MM.1S (cell line): ENCODE measurements at regions not wholly inside any gene's neighbourhood (a gene's known extent, or its start where the extent isn't known, plus 50 kb on each side); places are given as distances from the start of the nearest gene placed in this dataset.
"Not testable (repeated sequence)": the region's sequence is repeated elsewhere in the genome, so short reads cannot be mapped to it uniquely, and the experiment has no call there.

Source experiments
- DNase-seq: peaks from one replicate; pipeline ENCODE4 v3.0.0-alpha.2; 2015
- H2AFZ ChIP-seq: fragments of 300-600 bp; sonication (generic); 2 replicates; pipeline ENCODE4 v1.6.0; 2016; ENCODE audit warnings: antibody characterized with exemption, low read length
- H3F3A ChIP-seq: fragments of 300-600 bp; sonication (generic); 2 replicates; pipeline ENCODE4 v1.6.1; 2016; ENCODE audit warnings: mild to moderate bottlenecking, antibody characterized with exemption, low read length, moderate library complexity, mixed read lengths; ENCODE audit not compliant: insufficient read depth
- H3K27ac ChIP-seq: fragments of 300-600 bp; sonication (generic); 2 replicates; pipeline ENCODE4 v1.5.1; 2016; ENCODE audit warnings: mild to moderate bottlenecking, low read length
- H3K27me3 ChIP-seq: fragments of 300-600 bp; sonication (generic); replicated peaks from 2 replicates; pipeline ENCODE4 v1.6.0; 2016; ENCODE audit warnings: low read length; ENCODE audit not compliant: insufficient read depth
- H3K36me3 ChIP-seq: fragments of 300-600 bp; sonication (generic); replicated peaks from 2 replicates; pipeline ENCODE4 v1.6.1; 2016; ENCODE audit warnings: mild to moderate bottlenecking, low read length, mixed read lengths; ENCODE audit not compliant: insufficient read depth
- H3K4me1 ChIP-seq: fragments of 300-600 bp; sonication (generic); 2 replicates; pipeline ENCODE4 v1.6.1; 2016; ENCODE audit warnings: low read length, mixed read lengths
- H3K4me2 ChIP-seq: fragments of 300-600 bp; sonication (generic); 2 replicates; pipeline ENCODE4 v1.6.0; 2016; ENCODE audit warnings: low read depth, low read length
- H3K4me3 ChIP-seq: fragments of 300-600 bp; sonication (generic); 2 replicates; pipeline ENCODE4 v1.5.1; 2016; ENCODE audit warnings: low read length, mixed read lengths
- H3K79me2 ChIP-seq: fragments of 300-600 bp; sonication (generic); 2 replicates; pipeline ENCODE4 v1.6.1; 2016; ENCODE audit warnings: mixed run types, low read length, mixed read lengths
- H3K9ac ChIP-seq: fragments of 300-600 bp; sonication (generic); 2 replicates; pipeline ENCODE4 v1.6.1; 2016; ENCODE audit warnings: low read length, mixed read lengths
- H3K9me2 ChIP-seq: fragments of 300-600 bp; sonication (generic); replicated peaks from 2 replicates; pipeline ENCODE4 v1.6.1; 2016; ENCODE audit warnings: mild to moderate bottlenecking, low read length, mixed read lengths; ENCODE audit not compliant: insufficient read depth
- H3K9me3 ChIP-seq: fragments of 300-600 bp; sonication (generic); replicated peaks from 2 replicates; pipeline ENCODE4 v1.6.1; 2016; ENCODE audit warnings: mild to moderate bottlenecking, low read length, mixed read lengths; ENCODE audit not compliant: insufficient read depth
- H4K20me1 ChIP-seq: fragments of 300-600 bp; sonication (generic); 2 replicates; pipeline ENCODE4 v1.6.1; 2016; ENCODE audit warnings: mild to moderate bottlenecking, low read length, moderate library complexity, mixed read lengths; ENCODE audit not compliant: insufficient read depth
- CTCF ChIP-seq: fragments of 300-600 bp; sonication (generic); IDR thresholded peaks from 2 replicates; pipeline ENCODE4 v1.5.1; 2016; ENCODE audit warnings: antibody characterized with exemption, low read length, mixed read lengths
- EZH2 ChIP-seq: fragments of 300-600 bp; sonication (generic); optimal IDR thresholded peaks from 2 replicates; pipeline ENCODE3; 2017; ENCODE audit warnings: low read depth, mild to moderate bottlenecking, antibody characterized with exemption, low read length, mixed read lengths
- EZH2phosphoT487 ChIP-seq: fragments of 300-600 bp; sonication (generic); IDR thresholded peaks from 2 replicates; pipeline ENCODE4 v1.6.1; 2018; ENCODE audit warnings: antibody characterized with exemption, low read length

GRCh38 chr5:125912028-125912427 lies 511.2 kb upstream of the GRAMD2B start:
- Histone ChIP-seq H4K20me1 (no peaks in the 10 kb centered on the region), H3K27me3 (no peaks in the 10 kb centered on the region), H2AFZ (no peak overlapping the region), H3K9me2 (no peaks in the 10 kb centered on the region), H3F3A (no peaks in the 10 kb centered on the region), H3K27ac (no peak overlapping the region), H3K9me3 (no peaks in the 10 kb centered on the region), H3K79me2 (no peaks in the 10 kb centered on the region), H3K36me3 (no peaks in the 10 kb centered on the region), H3K4me1 (no peaks in the 10 kb centered on the region), H3K9ac (no peak overlapping the region), H3K4me2 (no peak overlapping the region), H3K4me3 (no peak overlapping the region)
- TF ChIP-seq CTCF, result no peak
- no peak for TF ChIP-seq EZH2phosphoT487
- TF ChIP-seq EZH2, result no peak
- DNase-seq, result no peak

GRCh38 chr5:125913200-125913599 lies 510.0 kb upstream of the GRAMD2B start:
- H3K9ac ChIP-seq, result no peak overlapping the region

GRCh38 chr5:125914471-125914870 lies 508.7 kb upstream of the GRAMD2B start:
- H3K4me3 ChIP-seq, result no peak overlapping the region
- no peak overlapping the region for H2AFZ ChIP-seq
- no peaks in the 10 kb centered on the region for H3K36me3 ChIP-seq
- no peaks in the 10 kb centered on the region for H3K27me3 ChIP-seq
- no peak for DNase-seq
- no peaks in the 10 kb centered on the region for H3K9me2 ChIP-seq
- H3K4me1 ChIP-seq, result no peaks in the 10 kb centered on the region
- no peaks in the 10 kb centered on the region for H3K79me2 ChIP-seq
- no peaks in the 10 kb centered on the region for H3K9me3 ChIP-seq
- H3F3A ChIP-seq, result no peaks in the 10 kb centered on the region
- no peak overlapping the region for H3K4me2 ChIP-seq
- H3K9ac ChIP-seq, result no peak overlapping the region
- TF ChIP-seq EZH2 (no peak), CTCF (no peak), EZH2phosphoT487 (no peak)
- H3K27ac ChIP-seq, result no peak overlapping the region
- no peaks in the 10 kb centered on the region for H4K20me1 ChIP-seq

More at GRCh38 chr5:125913200-125913599, 510.0 kb upstream of the GRAMD2B start:
- H3K27me3 ChIP-seq, result no peaks in the 10 kb centered on the region
- no peak for DNase-seq
- no peak overlapping the region for H3K4me2 ChIP-seq
- no peak for TF ChIP-seq EZH2phosphoT487
- TF ChIP-seq CTCF, result no peak
- no peak for TF ChIP-seq EZH2
- no peak overlapping the region for H3K27ac ChIP-seq
- no peaks in the 10 kb centered on the region for H3K79me2 ChIP-seq
- no peaks in the 10 kb centered on the region for H3K9me3 ChIP-seq
- no peak overlapping the region for H2AFZ ChIP-seq
- no peaks in the 10 kb centered on the region for H4K20me1 ChIP-seq
- no peaks in the 10 kb centered on the region for H3K4me1 ChIP-seq
- H3F3A ChIP-seq, result no peaks in the 10 kb centered on the region
- no peak overlapping the region for H3K4me3 ChIP-seq
- H3K36me3 ChIP-seq, result no peaks in the 10 kb centered on the region
- H3K9me2 ChIP-seq, result no peaks in the 10 kb centered on the region

GRCh38 chr5:125923958-125924357 lies 499.3 kb upstream of the GRAMD2B start:
- not testable (repeated sequence) for H3K9ac ChIP-seq, H2AFZ ChIP-seq, H3K4me2 ChIP-seq, DNase-seq, H3K79me2 ChIP-seq, H4K20me1 ChIP-seq, H3K9me3 ChIP-seq, H3K27ac ChIP-seq, H3K4me1 ChIP-seq, H3K36me3 ChIP-seq, H3K4me3 ChIP-seq, H3K27me3 ChIP-seq, H3K9me2 ChIP-seq, H3F3A ChIP-seq
